ENCODE measurements at regions not wholly inside any gene's neighbourhood (a gene's known extent, or its start where the extent isn't known, plus 50 kb on each side); places are given as distances from the start of the nearest gene placed in this dataset.
A peak's percentile ranks its signal among the peaks of the same experiment; 100 is the strongest.

DNA sequence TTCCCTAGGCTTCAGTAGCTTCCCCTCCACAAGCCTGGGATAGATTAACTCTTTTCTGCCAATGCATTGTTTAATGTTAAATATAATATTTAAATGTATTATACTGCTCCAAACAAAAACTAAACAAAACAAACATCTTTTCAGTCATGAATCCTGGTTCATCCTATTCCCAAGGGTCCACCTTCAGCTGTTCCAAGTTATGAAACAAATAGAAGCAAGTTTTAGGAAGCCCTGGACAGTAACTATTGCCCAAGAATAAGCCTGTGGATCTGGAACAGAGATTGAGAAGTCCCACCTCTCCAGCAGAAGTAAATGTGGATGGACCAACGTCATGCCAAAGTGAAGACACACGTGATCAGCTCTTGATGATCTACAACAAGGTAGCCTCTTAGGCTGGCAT lies 408.1 kb downstream of the SETD4 start:
- BruUV-seq (replicated peaks): no TSS peak
- no peaks in the 10 kb centered on the region for H3K9me3 Mint-ChIP-seq (ENCODE audit: unreplicated experiment)
- no peak overlapping the region for H3K4me3 Mint-ChIP-seq (ENCODE audit: unreplicated experiment)
- no peaks in the 10 kb centered on the region for H3K36me3 Mint-ChIP-seq (ENCODE audit: insufficient read depth, unreplicated experiment)
- H3K27ac Mint-ChIP-seq (ENCODE audit: low read depth, unreplicated experiment): no peak overlapping the region
- DNase-seq (ENCODE audit: unreplicated experiment): no peak
- intact Hi-C loops (cut with micrococcal nuclease): no loop called here
- H3K27me3 Mint-ChIP-seq (ENCODE audit: insufficient read depth, unreplicated experiment): no peaks in the 10 kb centered on the region
- CTCF ChIA-PET: interaction anchor here (0.6 kb wide), 1 partner anchor 176 kb away, joined by 3 read pairs; no protein-coding TSS in a partner anchor
- POLR2A ChIA-PET: no interaction called here
- TF ChIP-seq, protein P1, sequence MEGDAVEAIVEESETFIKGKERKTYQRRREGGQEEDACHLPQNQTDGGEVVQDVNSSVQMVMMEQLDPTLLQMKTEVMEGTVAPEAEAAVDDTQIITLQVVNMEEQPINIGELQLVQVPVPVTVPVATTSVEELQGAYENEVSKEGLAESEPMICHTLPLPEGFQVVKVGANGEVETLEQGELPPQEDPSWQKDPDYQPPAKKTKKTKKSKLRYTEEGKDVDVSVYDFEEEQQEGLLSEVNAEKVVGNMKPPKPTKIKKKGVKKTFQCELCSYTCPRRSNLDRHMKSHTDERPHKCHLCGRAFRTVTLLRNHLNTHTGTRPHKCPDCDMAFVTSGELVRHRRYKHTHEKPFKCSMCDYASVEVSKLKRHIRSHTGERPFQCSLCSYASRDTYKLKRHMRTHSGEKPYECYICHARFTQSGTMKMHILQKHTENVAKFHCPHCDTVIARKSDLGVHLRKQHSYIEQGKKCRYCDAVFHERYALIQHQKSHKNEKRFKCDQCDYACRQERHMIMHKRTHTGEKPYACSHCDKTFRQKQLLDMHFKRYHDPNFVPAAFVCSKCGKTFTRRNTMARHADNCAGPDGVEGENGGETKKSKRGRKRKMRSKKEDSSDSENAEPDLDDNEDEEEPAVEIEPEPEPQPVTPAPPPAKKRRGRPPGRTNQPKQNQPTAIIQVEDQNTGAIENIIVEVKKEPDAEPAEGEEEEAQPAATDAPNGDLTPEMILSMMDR (IDR thresholded peaks at IDR 0.05; ENCODE audit: unreplicated experiment): no peak
- no peaks in the 10 kb centered on the region for H3K4me1 Mint-ChIP-seq (ENCODE audit: insufficient read depth, unreplicated experiment)

DNA sequence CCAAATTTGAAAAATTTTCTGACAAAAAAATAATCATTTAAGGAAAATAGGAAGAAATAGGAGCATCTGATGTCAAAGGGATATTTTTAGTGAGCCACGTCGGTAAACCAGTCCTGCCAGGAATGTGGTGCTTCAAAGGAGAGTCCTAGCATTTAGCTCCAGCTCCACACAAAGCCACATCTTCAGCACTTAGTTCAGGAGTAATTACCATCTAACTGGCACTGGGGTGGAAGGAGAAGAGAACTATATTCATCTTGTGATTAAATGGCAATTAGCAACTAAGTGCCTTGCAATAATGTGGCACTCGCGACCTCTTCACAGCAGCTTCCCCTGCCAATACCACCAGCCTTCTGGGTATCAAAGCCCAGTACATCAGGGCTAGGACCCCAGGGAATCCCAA lies 409.1 kb downstream of the SETD4 start:
- no peak for DNase-seq (ENCODE audit: unreplicated experiment)
- POLR2A ChIA-PET: no interaction called here
- no TSS peak for BruUV-seq (replicated peaks)
- Mint-ChIP-seq H3K27ac (ENCODE audit: low read depth, unreplicated experiment) (no peak overlapping the region), H3K4me3 (ENCODE audit: unreplicated experiment) (no peak overlapping the region), H3K9me3 (ENCODE audit: unreplicated experiment) (no peaks in the 10 kb centered on the region), H3K36me3 (ENCODE audit: insufficient read depth, unreplicated experiment) (no peaks in the 10 kb centered on the region), H3K4me1 (ENCODE audit: insufficient read depth, unreplicated experiment) (no peaks in the 10 kb centered on the region), H3K27me3 (ENCODE audit: insufficient read depth, unreplicated experiment) (no peaks in the 10 kb centered on the region)
- CTCF ChIA-PET: no interaction called here
- TF ChIP-seq, protein P1 (IDR thresholded peaks at IDR 0.05; ENCODE audit: unreplicated experiment): no peak
- intact Hi-C loops (cut with micrococcal nuclease): no loop called here

DNA sequence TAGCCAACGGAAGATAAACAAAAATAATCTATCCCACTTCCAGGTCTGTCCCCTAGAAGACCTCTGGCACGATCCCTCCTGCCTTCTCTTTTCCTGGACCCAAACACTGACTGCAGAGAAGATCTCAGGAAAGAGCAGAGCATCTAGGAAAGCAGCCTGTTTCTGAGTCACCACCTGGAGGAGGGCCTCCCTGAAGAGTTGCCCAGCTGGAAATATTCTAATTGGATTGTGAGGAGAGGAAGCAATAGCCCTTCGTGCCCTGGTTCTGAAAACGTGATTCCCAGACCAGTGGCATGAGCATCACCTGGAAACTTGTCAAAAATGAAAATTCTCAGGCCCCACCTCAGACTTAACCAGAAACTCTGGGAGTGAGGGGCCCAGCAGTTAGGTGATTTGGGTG lies 411.1 kb downstream of the SETD4 start:
- intact Hi-C loops (cut with micrococcal nuclease): no loop called here
- BruUV-seq (replicated peaks): no TSS peak

DNA sequence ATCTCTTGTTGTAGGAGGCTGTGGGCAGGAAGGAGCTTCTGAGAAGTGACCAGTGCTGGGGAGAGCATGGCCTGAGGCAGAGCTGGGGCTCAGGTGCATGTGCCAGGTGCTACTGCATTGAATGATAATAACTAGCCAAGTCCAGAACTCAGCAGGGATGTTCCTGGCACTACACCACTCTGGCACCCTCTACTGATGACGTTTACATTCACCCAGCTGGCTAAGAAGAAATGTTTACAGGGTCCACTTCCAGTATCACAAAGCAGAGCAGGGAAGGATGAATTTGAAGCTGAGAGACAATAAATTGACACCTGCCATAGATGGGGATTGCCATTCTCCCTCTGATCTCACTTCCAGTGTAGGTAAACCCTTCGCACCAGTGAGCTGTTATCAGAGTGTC lies 411.8 kb downstream of the SETD4 start:
- H3K9me3 Mint-ChIP-seq (ENCODE audit: unreplicated experiment): peaks cover 2% of the 10 kb centered on the region
- intact Hi-C loops (cut with micrococcal nuclease): no loop called here
- peak; percentile 12 for DNase-seq (ENCODE audit: unreplicated experiment)

More for the DNA sequence above, 411.1 kb downstream of the SETD4 start:
- CTCF ChIA-PET: interaction anchor here (0.6 to 1.2 kb wide), 2 partner anchors 17 to 886 kb away, joined by 3 read pairs; no protein-coding TSS in a partner anchor
- POLR2A ChIA-PET: no interaction called here
- Mint-ChIP-seq H3K36me3 (ENCODE audit: insufficient read depth, unreplicated experiment) (no peaks in the 10 kb centered on the region), H3K4me1 (ENCODE audit: insufficient read depth, unreplicated experiment) (no peaks in the 10 kb centered on the region), H3K27me3 (ENCODE audit: insufficient read depth, unreplicated experiment) (no peaks in the 10 kb centered on the region), H3K9me3 (ENCODE audit: unreplicated experiment) (no peaks in the 10 kb centered on the region), H3K4me3 (ENCODE audit: unreplicated experiment) (no peak overlapping the region), H3K27ac (ENCODE audit: low read depth, unreplicated experiment) (no peak overlapping the region)
- TF ChIP-seq, protein P1 (IDR thresholded peaks at IDR 0.05; ENCODE audit: unreplicated experiment): no peak
- peak; percentile 11 for DNase-seq (ENCODE audit: unreplicated experiment)

More for the DNA sequence above, 411.8 kb downstream of the SETD4 start:
- Mint-ChIP-seq H3K36me3 (ENCODE audit: insufficient read depth, unreplicated experiment) (no peaks in the 10 kb centered on the region), H3K4me3 (ENCODE audit: unreplicated experiment) (no peak overlapping the region), H3K27me3 (ENCODE audit: insufficient read depth, unreplicated experiment) (no peaks in the 10 kb centered on the region), H3K4me1 (ENCODE audit: insufficient read depth, unreplicated experiment) (peaks cover under 1% of the 10 kb centered on the region), H3K27ac (ENCODE audit: low read depth, unreplicated experiment) (no peak overlapping the region)
- POLR2A ChIA-PET: no interaction called here
- no TSS peak for BruUV-seq (replicated peaks)
- TF ChIP-seq, protein P1 (IDR thresholded peaks at IDR 0.05; ENCODE audit: unreplicated experiment): no peak
- CTCF ChIA-PET: interaction anchor here (0.6 to 1.2 kb wide), 3 partner anchors 18 to 886 kb away, joined by 3 read pairs; no protein-coding TSS in a partner anchor

Measured in MCF 10A (cell line).